A549 (cell line): ENCODE measurements at regions not wholly inside any gene's neighbourhood (a gene's known extent, or its start where the extent isn't known, plus 50 kb on each side); places are given as distances from the start of the nearest gene placed in this dataset.

ENCODE experiments used
- ATAC-seq, 2 experiments: fragments of 200-7000 bp in 1 of 2; fragments of >200 bp in 1 of 2; cut with Nextera tagmentation in 1 of 2; cut with Tn5 transposase in 1 of 2; 3 replicates each; pipeline versions ENCODE4 v1.8.0 to v1.9.1; 2018 to 2020; ENCODE audit warnings: mild to moderate bottlenecking in 1 of 2, moderate library complexity in 1 of 2
- CTCF ChIA-PET: fragments of 300-600 bp; sonication (Branson Sonifier 250); formaldehyde crosslinking; extraction: SDS; loops from one replicate; lab custom pipeline; 2021; ENCODE audit warnings: antibody characterized with exemption, inconsistent platforms; lab: Yijun Ruan, JAX
- POLR2A ChIA-PET: fragments of 350-600 bp; formaldehyde crosslinking; extraction: SDS; loops from one replicate; lab custom pipeline; 2021; ENCODE audit warnings: antibody characterized with exemption, inconsistent platforms; lab: Yijun Ruan, JAX
- DNase-seq, 2 experiments: peaks; one replicate each; pipeline versions ENCODE4 v3.0.0 to v3.0.0-alpha.2; 2011 to 2016; ENCODE audit warnings: low read depth in 1 of 2, low spot score in 1 of 2
- FAIRE-seq: peaks from 2 replicates; lab custom pipeline; 2011; peaks lifted over from hg19 to GRCh38; lab: Jason Lieb, UNC
- H3K27ac ChIP-seq, 2 experiments: fragments of >200 bp; sonication (Bioruptor Twin); formaldehyde crosslinking; 3 replicates each; pipeline ENCODE4 v1.5.1; 2016 to 2017
- H3K4me1 ChIP-seq: fragments of >200 bp; sonication (Bioruptor Twin); formaldehyde crosslinking; 3 replicates; pipeline ENCODE4 v1.6.1; 2016
- H3K4me2 ChIP-seq: fragments of >200 bp; sonication (Bioruptor Twin); formaldehyde crosslinking; 3 replicates; pipeline ENCODE4 v1.6.1; 2016
- H3K4me3 ChIP-seq: fragments of >200 bp; sonication (Bioruptor Twin); formaldehyde crosslinking; 3 replicates; pipeline ENCODE4 v1.5.1; 2016
- H3K9me3 ChIP-seq: fragments of >200 bp; sonication (Bioruptor Twin); formaldehyde crosslinking; 3 replicates; pipeline ENCODE4 v1.6.1; 2016
- CBX8 ChIP-seq: fragments of 200-600 bp; sonication (generic); IDR thresholded peaks from 2 replicates; pipeline ENCODE4 v1.6.1; 2016
- CEBPB ChIP-seq, 2 experiments: fragments of >200 bp in 1 of 2; sonication (Bioruptor Twin) in 1 of 2; formaldehyde crosslinking in 1 of 2; IDR thresholded peaks; 2 replicates each; pipeline ENCODE4 v1.6.1; 2012 to 2016
- EHF ChIP-seq: fragments of 250-450 bp; sonication (Bioruptor Pico); IDR thresholded peaks from 2 replicates; pipeline ENCODE4 v1.5.0; 2020; ENCODE audit warnings: mild to moderate bottlenecking
- FOSB ChIP-seq: fragments of 250-450 bp; sonication (Bioruptor Pico); IDR thresholded peaks from 2 replicates; pipeline ENCODE4 v1.5.0; 2020; ENCODE audit warnings: mild to moderate bottlenecking, moderate library complexity
- FOSL2 ChIP-seq, 2 experiments: fragments of 450-650 bp in 1 of 2; fragments of >200 bp in 1 of 2; sonication (Bioruptor Twin) in 1 of 2; formaldehyde crosslinking; IDR thresholded peaks; 2 replicates each; pipeline versions ENCODE4 v1.5.0 to v1.6.1; 2016 to 2020; ENCODE audit warnings: mild to moderate bottlenecking in 1 of 2, moderate library complexity in 1 of 2
- GATA3 ChIP-seq: IDR thresholded peaks from 2 replicates; pipeline ENCODE4 v1.6.1; 2012; ENCODE audit warnings: borderline replicate concordance
- HOXB13 ChIP-seq: fragments of 250-450 bp; sonication (Bioruptor Pico); IDR thresholded peaks from 2 replicates; pipeline ENCODE4 v1.5.0; 2020; ENCODE audit warnings: low read depth, mild to moderate bottlenecking, moderate library complexity
- JUNB ChIP-seq: fragments of >200 bp; sonication (Bioruptor Twin); formaldehyde crosslinking; IDR thresholded peaks from 2 replicates; pipeline ENCODE4 v1.6.1; 2016
- KDM1A ChIP-seq: fragments of 200-600 bp; sonication (generic); IDR thresholded peaks from 2 replicates; pipeline ENCODE4 v1.6.1; 2016; ENCODE audit warnings: low read depth, mild to moderate bottlenecking
- NFE2L2 ChIP-seq: fragments of 150-350 bp; conservative IDR thresholded peaks from 2 replicates; pipeline ENCODE4 v1.6.1; 2014; ENCODE audit warnings: low read length
- NPAS2 ChIP-seq: fragments of 250-450 bp; sonication (Bioruptor Pico); IDR thresholded peaks from 2 replicates; pipeline ENCODE4 v1.8.0; 2022; ENCODE audit warnings: mild to moderate bottlenecking, moderate library complexity, borderline replicate concordance
- NR3C1 ChIP-seq: fragments of >200 bp; sonication (Bioruptor Twin); formaldehyde crosslinking; IDR thresholded peaks from 3 replicates; pipeline ENCODE4 v1.6.1; 2017
- POLR2A ChIP-seq: IDR thresholded peaks from 2 replicates; pipeline ENCODE4 v1.6.1; 2012; ENCODE audit warnings: mild to moderate bottlenecking, low read length
- RAD21 ChIP-seq, 2 experiments: fragments of >200 bp in 1 of 2; sonication (Bioruptor Twin) in 1 of 2; formaldehyde crosslinking in 1 of 2; IDR thresholded peaks in 1 of 2; conservative IDR thresholded peaks in 1 of 2; 2 replicates in 1 of 2; 3 replicates in 1 of 2; pipeline ENCODE4 v1.6.1; 2012 to 2018; ENCODE audit warnings: inconsistent platforms in 1 of 2
- RARB ChIP-seq: fragments of 250-450 bp; sonication (Bioruptor Pico); IDR thresholded peaks from 2 replicates; pipeline ENCODE4 v1.8.0; 2021; ENCODE audit warnings: mild to moderate bottlenecking, moderate library complexity
- RFX5 ChIP-seq: fragments of 450-650 bp; IDR thresholded peaks from 2 replicates; pipeline ENCODE4 v1.7.1; 2014; ENCODE audit warnings: antibody characterized with exemption, mild to moderate bottlenecking, moderate library complexity
- RNF2 ChIP-seq: fragments of 200-600 bp; sonication (generic); IDR thresholded peaks from 2 replicates; pipeline ENCODE4 v1.6.1; 2016; ENCODE audit warnings: low read depth, mild to moderate bottlenecking, antibody characterized with exemption, moderate library complexity, borderline replicate concordance
- SREBF2 ChIP-seq: fragments of 450-650 bp; IDR thresholded peaks from 2 replicates; pipeline ENCODE4 v1.6.1; 2014; ENCODE audit warnings: mild to moderate bottlenecking, moderate library complexity
- TP53 ChIP-seq: fragments of 250-450 bp; sonication (Bioruptor Pico); IDR thresholded peaks from 2 replicates; pipeline ENCODE4 v1.5.0; 2021; ENCODE audit warnings: mild to moderate bottlenecking, moderate library complexity
- ZC3H11A ChIP-seq: fragments of 450-650 bp; IDR thresholded peaks from 2 replicates; pipeline ENCODE4 v1.6.1; 2014; ENCODE audit warnings: antibody characterized with exemption, mild to moderate bottlenecking
- ZFP36 ChIP-seq: fragments of 450-650 bp; IDR thresholded peaks from 2 replicates; pipeline ENCODE4 v1.6.1; 2014; ENCODE audit warnings: borderline replicate concordance; ENCODE audit not compliant: partially characterized antibody
- ZNF302 ChIP-seq: fragments of 250-450 bp; sonication (Bioruptor Pico); IDR thresholded peaks from 2 replicates; pipeline ENCODE4 v1.9.0; 2021; ENCODE audit warnings: inconsistent platforms, mild to moderate bottlenecking, moderate library complexity
- ZSCAN20 ChIP-seq: fragments of 250-450 bp; sonication (Bioruptor Pico); IDR thresholded peaks from 2 replicates; pipeline ENCODE4 v1.8.0; 2022; ENCODE audit warnings: mild to moderate bottlenecking, moderate library complexity
- WGBS: methylation state at CpG from one replicate; pipeline ENCODE4 v1.1.6; 2017; ENCODE audit errors: missing lambda C conversion rate; 5-methylcytosine and 5-hydroxymethylcytosine counted together
- TF ChIP-seq, protein P1 (sequence below): fragments of 450-650 bp; IDR thresholded peaks from 2 replicates; pipeline ENCODE4 v1.6.1; 2014; ENCODE audit warnings: antibody characterized with exemption
- TF ChIP-seq, protein P2 (sequence below): fragments of 200-600 bp; sonication (generic); IDR thresholded peaks from 2 replicates; pipeline ENCODE4 v1.6.1; 2016; ENCODE audit warnings: antibody characterized with exemption, mild to moderate bottlenecking, moderate library complexity
- TF ChIP-seq, protein P3 (sequence below): fragments of >200 bp; sonication (Bioruptor Twin); formaldehyde crosslinking; IDR thresholded peaks from 2 replicates; pipeline ENCODE4 v1.6.1; 2016
- TF ChIP-seq, protein P4 (sequence below): IDR thresholded peaks from 2 replicates; pipeline ENCODE4 v1.6.1; 2012; ENCODE audit warnings: low read depth, borderline replicate concordance
- TF ChIP-seq, protein P5 (sequence below): fragments of >200 bp; sonication (Bioruptor Twin); formaldehyde crosslinking; IDR thresholded peaks from 3 replicates; pipeline ENCODE4 v1.5.1; 2016

DNA sequence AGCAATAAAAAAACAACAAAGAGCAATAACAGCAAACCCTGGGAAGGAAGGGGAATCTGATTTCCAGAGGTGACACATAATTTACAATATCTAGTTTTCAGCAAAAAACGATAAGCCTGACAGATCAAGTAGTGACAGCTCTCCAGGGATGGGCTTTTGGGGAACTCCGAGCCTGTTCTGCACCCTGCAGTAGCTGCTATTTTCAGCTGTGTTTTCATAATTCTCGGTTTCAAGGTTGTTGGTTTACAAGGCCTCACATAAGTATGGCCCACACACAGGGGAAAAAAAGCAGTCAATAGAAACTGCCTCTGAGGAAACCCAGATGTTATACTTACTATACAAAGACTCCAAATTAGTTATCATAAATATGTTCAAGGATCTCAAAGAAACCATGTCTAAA, 67.7 kb upstream of the CTLA4 start:
- DNase-seq (no peak), FAIRE-seq (no peak)
- H3K4me2 ChIP-seq = no peak overlapping the region
- TF ChIP-seq NR3C1 (no peak), ZSCAN20 (CRISPR knock-in tag) (no peak), HOXB13 (no peak), JUNB (no peak), FOSL2 (IDR thresholded peaks at IDR 0.05) (no peak), FOSL2 (CRISPR knock-in tag; IDR thresholded peaks at IDR 0.05) (no peak), ZFP36 (no peak), ZNF302 (no peak), SREBF2 (no peak), CEBPB (IDR thresholded peaks at IDR 0.05) (no peak), EHF (CRISPR knock-in tag) (no peak), NFE2L2 (no peak), NPAS2 (no peak), ZC3H11A (no peak), FOSB (no peak), GATA3 (no peak), POLR2A (no peak)
- TF ChIP-seq, protein P1, sequence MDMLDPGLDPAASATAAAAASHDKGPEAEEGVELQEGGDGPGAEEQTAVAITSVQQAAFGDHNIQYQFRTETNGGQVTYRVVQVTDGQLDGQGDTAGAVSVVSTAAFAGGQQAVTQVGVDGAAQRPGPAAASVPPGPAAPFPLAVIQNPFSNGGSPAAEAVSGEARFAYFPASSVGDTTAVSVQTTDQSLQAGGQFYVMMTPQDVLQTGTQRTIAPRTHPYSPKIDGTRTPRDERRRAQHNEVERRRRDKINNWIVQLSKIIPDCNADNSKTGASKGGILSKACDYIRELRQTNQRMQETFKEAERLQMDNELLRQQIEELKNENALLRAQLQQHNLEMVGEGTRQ = no peak
- TF ChIP-seq, protein P2, sequence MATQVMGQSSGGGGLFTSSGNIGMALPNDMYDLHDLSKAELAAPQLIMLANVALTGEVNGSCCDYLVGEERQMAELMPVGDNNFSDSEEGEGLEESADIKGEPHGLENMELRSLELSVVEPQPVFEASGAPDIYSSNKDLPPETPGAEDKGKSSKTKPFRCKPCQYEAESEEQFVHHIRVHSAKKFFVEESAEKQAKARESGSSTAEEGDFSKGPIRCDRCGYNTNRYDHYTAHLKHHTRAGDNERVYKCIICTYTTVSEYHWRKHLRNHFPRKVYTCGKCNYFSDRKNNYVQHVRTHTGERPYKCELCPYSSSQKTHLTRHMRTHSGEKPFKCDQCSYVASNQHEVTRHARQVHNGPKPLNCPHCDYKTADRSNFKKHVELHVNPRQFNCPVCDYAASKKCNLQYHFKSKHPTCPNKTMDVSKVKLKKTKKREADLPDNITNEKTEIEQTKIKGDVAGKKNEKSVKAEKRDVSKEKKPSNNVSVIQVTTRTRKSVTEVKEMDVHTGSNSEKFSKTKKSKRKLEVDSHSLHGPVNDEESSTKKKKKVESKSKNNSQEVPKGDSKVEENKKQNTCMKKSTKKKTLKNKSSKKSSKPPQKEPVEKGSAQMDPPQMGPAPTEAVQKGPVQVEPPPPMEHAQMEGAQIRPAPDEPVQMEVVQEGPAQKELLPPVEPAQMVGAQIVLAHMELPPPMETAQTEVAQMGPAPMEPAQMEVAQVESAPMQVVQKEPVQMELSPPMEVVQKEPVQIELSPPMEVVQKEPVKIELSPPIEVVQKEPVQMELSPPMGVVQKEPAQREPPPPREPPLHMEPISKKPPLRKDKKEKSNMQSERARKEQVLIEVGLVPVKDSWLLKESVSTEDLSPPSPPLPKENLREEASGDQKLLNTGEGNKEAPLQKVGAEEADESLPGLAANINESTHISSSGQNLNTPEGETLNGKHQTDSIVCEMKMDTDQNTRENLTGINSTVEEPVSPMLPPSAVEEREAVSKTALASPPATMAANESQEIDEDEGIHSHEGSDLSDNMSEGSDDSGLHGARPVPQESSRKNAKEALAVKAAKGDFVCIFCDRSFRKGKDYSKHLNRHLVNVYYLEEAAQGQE = no peak
- TF ChIP-seq, protein P3, sequence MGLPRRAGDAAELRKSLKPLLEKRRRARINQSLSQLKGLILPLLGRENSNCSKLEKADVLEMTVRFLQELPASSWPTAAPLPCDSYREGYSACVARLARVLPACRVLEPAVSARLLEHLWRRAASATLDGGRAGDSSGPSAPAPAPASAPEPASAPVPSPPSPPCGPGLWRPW = no peak
- TF ChIP-seq, protein P4, sequence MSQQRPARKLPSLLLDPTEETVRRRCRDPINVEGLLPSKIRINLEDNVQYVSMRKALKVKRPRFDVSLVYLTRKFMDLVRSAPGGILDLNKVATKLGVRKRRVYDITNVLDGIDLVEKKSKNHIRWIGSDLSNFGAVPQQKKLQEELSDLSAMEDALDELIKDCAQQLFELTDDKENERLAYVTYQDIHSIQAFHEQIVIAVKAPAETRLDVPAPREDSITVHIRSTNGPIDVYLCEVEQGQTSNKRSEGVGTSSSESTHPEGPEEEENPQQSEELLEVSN = no peak
- TF ChIP-seq, all 56 proteins: peak for 0
- ChIA-PET CTCF (interaction anchor here (1.0 kb wide), 1 partner anchor 9 kb away, joined by 5 read pairs; no protein-coding TSS in a partner anchor), POLR2A (no interaction called here)
- H3K4me3 ChIP-seq = no peak overlapping the region
- 45% methylated on average over 3 of the region's 3 CpGs for WGBS
- peaks cover 5% of the 10 kb centered on the region; the same call in 2 of the 3 replicates for H3K9me3 ChIP-seq
- H3K4me1 ChIP-seq = no peaks in the 10 kb centered on the region
- ATAC-seq = no peak
- no peak overlapping the region for H3K27ac ChIP-seq

DNA sequence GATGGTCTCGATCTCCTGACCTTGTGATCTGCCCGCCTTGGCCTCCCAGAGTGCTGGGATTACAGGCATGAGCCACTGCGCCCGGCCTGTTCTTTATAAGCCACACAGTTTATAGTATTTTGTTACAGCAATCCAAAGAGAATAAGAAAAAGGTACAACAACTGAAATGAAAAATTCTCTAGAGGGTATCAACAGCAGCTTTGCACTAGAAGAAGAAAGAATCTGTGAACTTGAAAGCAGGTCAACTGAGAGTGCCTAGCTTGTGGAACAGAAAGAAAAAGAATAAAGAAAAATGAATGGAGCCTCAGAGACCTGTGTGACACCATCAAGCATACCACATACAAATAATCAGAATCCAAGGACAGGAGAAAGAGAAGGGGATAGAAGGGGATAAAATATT, 66.8 kb upstream of the CTLA4 start:
- Histone ChIP-seq H3K27ac (no peak overlapping the region), H3K4me3 (no peak overlapping the region), H3K4me2 (no peak overlapping the region), H3K4me1 (no peaks in the 10 kb centered on the region), H3K9me3 (peaks cover 13% of the 10 kb centered on the region; the same call in 2 of the 3 replicates)
- ATAC-seq = no peak
- 65% methylated on average over 4 of the region's 4 CpGs for WGBS
- ChIA-PET CTCF (interaction anchor here (1.0 kb wide), 1 partner anchor 14 kb away, joined by 6 read pairs; no protein-coding TSS in a partner anchor), POLR2A (no interaction called here)
- TF ChIP-seq EHF (CRISPR knock-in tag) = no peak
- TF ChIP-seq, protein P1 = no peak
- TF ChIP-seq ZC3H11A = no peak
- no peak for TF ChIP-seq TP53 (CRISPR knock-in tag)
- TF ChIP-seq SREBF2 = no peak
- TF ChIP-seq, protein P3 = no peak
- TF ChIP-seq, protein P5, sequence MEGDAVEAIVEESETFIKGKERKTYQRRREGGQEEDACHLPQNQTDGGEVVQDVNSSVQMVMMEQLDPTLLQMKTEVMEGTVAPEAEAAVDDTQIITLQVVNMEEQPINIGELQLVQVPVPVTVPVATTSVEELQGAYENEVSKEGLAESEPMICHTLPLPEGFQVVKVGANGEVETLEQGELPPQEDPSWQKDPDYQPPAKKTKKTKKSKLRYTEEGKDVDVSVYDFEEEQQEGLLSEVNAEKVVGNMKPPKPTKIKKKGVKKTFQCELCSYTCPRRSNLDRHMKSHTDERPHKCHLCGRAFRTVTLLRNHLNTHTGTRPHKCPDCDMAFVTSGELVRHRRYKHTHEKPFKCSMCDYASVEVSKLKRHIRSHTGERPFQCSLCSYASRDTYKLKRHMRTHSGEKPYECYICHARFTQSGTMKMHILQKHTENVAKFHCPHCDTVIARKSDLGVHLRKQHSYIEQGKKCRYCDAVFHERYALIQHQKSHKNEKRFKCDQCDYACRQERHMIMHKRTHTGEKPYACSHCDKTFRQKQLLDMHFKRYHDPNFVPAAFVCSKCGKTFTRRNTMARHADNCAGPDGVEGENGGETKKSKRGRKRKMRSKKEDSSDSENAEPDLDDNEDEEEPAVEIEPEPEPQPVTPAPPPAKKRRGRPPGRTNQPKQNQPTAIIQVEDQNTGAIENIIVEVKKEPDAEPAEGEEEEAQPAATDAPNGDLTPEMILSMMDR = no peak
- TF ChIP-seq RNF2 = no peak
- no peak for TF ChIP-seq RARB (CRISPR knock-in tag)
- no peak for TF ChIP-seq KDM1A
- TF ChIP-seq RFX5 = no peak
- TF ChIP-seq CBX8 = no peak
- no peak for TF ChIP-seq RAD21 (conservative IDR thresholded peaks at IDR 0.05 in 1 of 2, IDR thresholded peaks at IDR 0.05 in 1 of 2)
- no peak for DNase-seq
- FAIRE-seq = no peak
